ENCODE measurements at regions not wholly inside any gene's neighbourhood (a gene's known extent, or its start where the extent isn't known, plus 50 kb on each side); places are given as distances from the start of the nearest gene placed in this dataset.

DNA sequence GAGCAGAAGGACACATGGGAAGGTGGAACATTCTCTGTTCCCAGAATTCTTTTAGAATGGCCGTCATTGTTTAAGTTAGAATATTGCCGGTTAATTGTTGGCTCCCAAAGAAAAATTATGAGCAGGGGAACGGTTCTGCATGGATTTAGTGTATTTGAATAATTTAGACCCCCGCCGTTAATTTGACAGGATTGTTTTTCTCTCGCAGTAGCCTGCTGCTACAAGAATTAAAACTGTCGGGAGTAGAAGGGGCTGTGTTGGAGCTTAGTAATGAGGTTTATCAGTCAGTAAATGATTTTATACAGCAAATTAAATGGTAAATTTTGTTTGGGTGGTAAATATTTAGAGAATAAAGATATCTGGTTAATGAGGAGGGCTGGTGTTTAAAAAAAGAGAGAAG lies 431.2 kb upstream of the DYNLRB2 start:
- H3K36me3 ChIP-seq, result no peaks in the 10 kb centered on the region
- H3K27me3 ChIP-seq, result peaks cover 0 to 7% (median 0%) of the 10 kb centered on the region in 9 donors
- intact Hi-C loops (cut with DNase I), result no loop called here
- H3K4me1 ChIP-seq, result peaks cover 0 to 3% (median 0%) of the 10 kb centered on the region in 12 donors
- no peaks in the 10 kb centered on the region for H3K9me3 ChIP-seq
- H3K4me3 ChIP-seq, result no peak overlapping the region
- WGBS, 4 donors, result 77 to 82% (median 79%) methylated on average over 7 of the region's 7 CpGs
- ATAC-seq (no peak), DNase-seq (no peak)
- H3K27ac ChIP-seq, result no peak overlapping the region
- no peak for TF ChIP-seq POLR2A (IDR thresholded peaks at IDR 0.05)
- TF ChIP-seq, protein P1, sequence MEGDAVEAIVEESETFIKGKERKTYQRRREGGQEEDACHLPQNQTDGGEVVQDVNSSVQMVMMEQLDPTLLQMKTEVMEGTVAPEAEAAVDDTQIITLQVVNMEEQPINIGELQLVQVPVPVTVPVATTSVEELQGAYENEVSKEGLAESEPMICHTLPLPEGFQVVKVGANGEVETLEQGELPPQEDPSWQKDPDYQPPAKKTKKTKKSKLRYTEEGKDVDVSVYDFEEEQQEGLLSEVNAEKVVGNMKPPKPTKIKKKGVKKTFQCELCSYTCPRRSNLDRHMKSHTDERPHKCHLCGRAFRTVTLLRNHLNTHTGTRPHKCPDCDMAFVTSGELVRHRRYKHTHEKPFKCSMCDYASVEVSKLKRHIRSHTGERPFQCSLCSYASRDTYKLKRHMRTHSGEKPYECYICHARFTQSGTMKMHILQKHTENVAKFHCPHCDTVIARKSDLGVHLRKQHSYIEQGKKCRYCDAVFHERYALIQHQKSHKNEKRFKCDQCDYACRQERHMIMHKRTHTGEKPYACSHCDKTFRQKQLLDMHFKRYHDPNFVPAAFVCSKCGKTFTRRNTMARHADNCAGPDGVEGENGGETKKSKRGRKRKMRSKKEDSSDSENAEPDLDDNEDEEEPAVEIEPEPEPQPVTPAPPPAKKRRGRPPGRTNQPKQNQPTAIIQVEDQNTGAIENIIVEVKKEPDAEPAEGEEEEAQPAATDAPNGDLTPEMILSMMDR (IDR thresholded peaks at IDR 0.05), result no peak

DNA sequence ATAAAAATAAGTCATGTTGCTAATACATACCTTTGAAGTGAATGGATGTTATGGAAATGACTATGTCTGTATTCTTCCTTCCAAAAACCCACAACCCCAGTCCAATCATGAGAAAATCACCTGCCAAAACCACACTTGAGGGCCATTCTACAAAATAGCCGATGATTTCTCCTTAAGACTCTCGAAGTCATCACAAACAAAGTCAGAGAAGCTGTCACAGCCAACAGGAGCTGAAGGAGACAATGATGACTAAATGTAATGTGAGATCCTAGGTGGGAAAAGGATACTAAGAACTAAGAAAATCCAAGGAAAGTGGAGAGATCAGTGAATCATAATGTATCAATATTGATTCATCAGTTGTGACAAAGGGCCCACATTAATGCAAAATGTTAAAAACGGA lies 432.9 kb upstream of the DYNLRB2 start:
- intact Hi-C loops (cut with DNase I), result no loop called here
- H3K4me1 ChIP-seq, result no peaks in the 10 kb centered on the region
- no peak for DNase-seq
- WGBS, 4 donors, result 87 to 90% (median 89%) methylated on average over 3 of the region's 3 CpGs
- H3K4me3 ChIP-seq, result no peak overlapping the region
- peaks cover 0 to 7% (median 0%) of the 10 kb centered on the region in 9 donors for H3K27me3 ChIP-seq
- no peak for TF ChIP-seq POLR2A (IDR thresholded peaks at IDR 0.05)
- TF ChIP-seq, protein P1 (IDR thresholded peaks at IDR 0.05), result no peak
- H3K27ac ChIP-seq, result no peak overlapping the region
- no peaks in the 10 kb centered on the region for H3K36me3 ChIP-seq
- H3K9me3 ChIP-seq, result no peaks in the 10 kb centered on the region
- no peak for ATAC-seq

DNA sequence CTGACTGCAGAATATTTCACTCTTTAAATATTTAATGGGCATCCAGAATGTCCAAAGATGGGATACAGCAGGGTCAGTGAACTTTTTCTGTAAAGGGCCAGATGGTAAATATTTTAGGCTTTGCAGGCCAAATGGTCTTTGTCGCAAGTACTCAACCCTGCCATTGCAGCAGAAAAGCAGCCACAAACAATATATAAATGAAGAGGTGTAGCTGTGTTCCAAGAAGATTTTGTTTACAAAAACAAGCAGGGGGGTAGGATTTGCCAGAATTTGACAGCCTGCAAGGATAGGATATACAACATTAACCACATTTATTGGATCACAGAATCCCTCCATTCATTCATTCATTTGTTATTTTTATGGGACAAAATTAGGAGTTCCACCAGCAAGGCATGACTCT lies 435.0 kb upstream of the DYNLRB2 start:
- H3K27ac ChIP-seq, result no peak overlapping the region
- H3K4me1 ChIP-seq, result no peaks in the 10 kb centered on the region
- DNase-seq (no peak), ATAC-seq (no peak)
- 83 to 100% (median 92%) methylated on average over 1 of the region's 1 CpG for WGBS, 4 donors
- H3K4me3 ChIP-seq, result no peak overlapping the region
- intact Hi-C loops (cut with DNase I), result no loop called here
- H3K36me3 ChIP-seq, result no peaks in the 10 kb centered on the region
- peaks cover 0 to 7% (median 0%) of the 10 kb centered on the region in 9 donors for H3K27me3 ChIP-seq
- H3K9me3 ChIP-seq, result peaks cover 0 to 7% (median 0%) of the 10 kb centered on the region in 12 donors
- TF ChIP-seq, protein P1 (IDR thresholded peaks at IDR 0.05), result no peak
- TF ChIP-seq POLR2A (IDR thresholded peaks at IDR 0.05), result no peak

DNA sequence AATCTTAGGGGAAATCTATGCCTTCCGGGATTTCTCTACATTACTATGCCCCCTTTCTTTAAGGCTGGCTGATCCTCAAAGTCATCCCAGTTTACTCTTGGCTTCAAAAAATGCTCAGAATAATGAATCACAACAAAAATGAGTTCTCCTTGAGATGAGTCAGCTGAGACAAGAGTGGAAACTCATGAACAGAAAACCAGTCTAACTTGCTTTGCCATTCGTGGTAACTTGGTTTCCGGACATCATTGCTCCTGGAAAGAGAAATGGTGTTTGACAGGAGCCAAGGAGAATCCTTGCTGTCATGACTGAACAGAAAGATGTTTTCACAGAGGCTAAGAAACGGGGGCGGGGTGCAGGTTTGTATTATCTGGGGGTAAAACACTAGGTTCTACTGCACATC lies 435.6 kb upstream of the DYNLRB2 start:
- TF ChIP-seq POLR2A (IDR thresholded peaks at IDR 0.05), result no peak
- TF ChIP-seq, protein P1 (IDR thresholded peaks at IDR 0.05), result no peak

More for the DNA sequence above, 435.6 kb upstream of the DYNLRB2 start:
- no peak for DNase-seq
- Histone ChIP-seq H3K27ac (no peak overlapping the region), H3K27me3 (peaks cover 0 to 7% (median 0%) of the 10 kb centered on the region in 9 donors), H3K9me3 (peaks cover 0 to 7% (median 0%) of the 10 kb centered on the region in 12 donors), H3K4me3 (no peak overlapping the region), H3K4me1 (no peaks in the 10 kb centered on the region), H3K36me3 (no peaks in the 10 kb centered on the region)
- intact Hi-C loops (cut with DNase I), result no loop called here
- WGBS, 4 donors, result 86 to 94% (median 90%) methylated on average over 5 of the region's 5 CpGs
- ATAC-seq, result no peak
